ENCODE measurements at regions not wholly inside any gene's neighbourhood (a gene's known extent, or its start where the extent isn't known, plus 50 kb on each side); places are given as distances from the start of the nearest gene placed in this dataset.

DNA sequence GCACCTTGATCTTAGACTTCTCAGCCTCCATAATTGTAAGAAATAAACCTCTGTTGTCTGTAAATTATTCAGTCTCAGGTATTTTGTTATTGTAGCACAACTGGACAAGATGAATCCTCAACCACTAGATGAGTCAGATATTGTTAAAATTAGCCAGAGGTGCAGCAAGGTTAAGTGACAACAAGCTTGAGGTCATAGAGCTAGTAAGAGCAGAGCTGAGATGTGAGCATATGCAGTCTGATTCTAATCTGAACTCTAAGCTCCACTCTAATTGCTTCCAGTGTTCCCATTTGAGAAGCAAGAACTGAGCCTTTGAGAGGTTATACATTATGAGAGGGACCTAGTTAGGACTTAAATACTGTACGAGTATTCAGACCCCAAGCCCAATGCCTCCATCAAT is 93.1 kb downstream of the FZD1 start:
- TF ChIP-seq, protein P1, sequence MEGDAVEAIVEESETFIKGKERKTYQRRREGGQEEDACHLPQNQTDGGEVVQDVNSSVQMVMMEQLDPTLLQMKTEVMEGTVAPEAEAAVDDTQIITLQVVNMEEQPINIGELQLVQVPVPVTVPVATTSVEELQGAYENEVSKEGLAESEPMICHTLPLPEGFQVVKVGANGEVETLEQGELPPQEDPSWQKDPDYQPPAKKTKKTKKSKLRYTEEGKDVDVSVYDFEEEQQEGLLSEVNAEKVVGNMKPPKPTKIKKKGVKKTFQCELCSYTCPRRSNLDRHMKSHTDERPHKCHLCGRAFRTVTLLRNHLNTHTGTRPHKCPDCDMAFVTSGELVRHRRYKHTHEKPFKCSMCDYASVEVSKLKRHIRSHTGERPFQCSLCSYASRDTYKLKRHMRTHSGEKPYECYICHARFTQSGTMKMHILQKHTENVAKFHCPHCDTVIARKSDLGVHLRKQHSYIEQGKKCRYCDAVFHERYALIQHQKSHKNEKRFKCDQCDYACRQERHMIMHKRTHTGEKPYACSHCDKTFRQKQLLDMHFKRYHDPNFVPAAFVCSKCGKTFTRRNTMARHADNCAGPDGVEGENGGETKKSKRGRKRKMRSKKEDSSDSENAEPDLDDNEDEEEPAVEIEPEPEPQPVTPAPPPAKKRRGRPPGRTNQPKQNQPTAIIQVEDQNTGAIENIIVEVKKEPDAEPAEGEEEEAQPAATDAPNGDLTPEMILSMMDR (IDR thresholded peaks at IDR 0.05; ENCODE audit: low read length), result no peak
- TF ChIP-seq EZH2 (IDR thresholded peaks at IDR 0.05; ENCODE audit: borderline replicate concordance, low read length), result no peak

All from OCI-LY1 (cell line).